Colonic mucosa (tissue), 4 donors: ENCODE measurements at regions not wholly inside any gene's neighbourhood (a gene's known extent, or its start where the extent isn't known, plus 50 kb on each side); places are given as distances from the start of the nearest gene placed in this dataset.

Experiments used
- DNase-seq: peaks from one replicate; pipeline ENCODE4 v3.0.0-alpha.2; 2020
- H3K27ac ChIP-seq: fragments of 200-600 bp; one replicate; pipeline ENCODE4 v1.8.0; 2021
- H3K27me3 ChIP-seq: fragments of 200-600 bp; one replicate; pipeline ENCODE4 v1.8.0; 2021
- H3K36me3 ChIP-seq: fragments of 200-600 bp; one replicate; pipeline ENCODE4 v1.8.0; 2021
- H3K4me1 ChIP-seq: fragments of 200-600 bp; one replicate; pipeline ENCODE4 v1.8.0; 2021; ENCODE audit warnings: mild to moderate bottlenecking
- H3K4me3 ChIP-seq: fragments of 200-600 bp; one replicate; pipeline ENCODE4 v1.8.0; 2021
- H3K9ac ChIP-seq, 2 donors: one replicate each; pipeline ENCODE4 v1.7.0; 2013; ENCODE audit warnings: control low read depth in 2 of 2, low read depth in 2 of 2, low read length in 2 of 2
- H3K9me3 ChIP-seq: fragments of 200-600 bp; one replicate; pipeline ENCODE4 v1.8.0; 2021
- CTCF ChIP-seq: fragments of 200-600 bp; IDR thresholded peaks from one replicate; pipeline ENCODE4 v1.8.0; 2022; ENCODE audit warnings: antibody characterized with exemption, mild to moderate bottlenecking
- intact Hi-C: fragments of 100-400 bp; cut with DNase I; formaldehyde crosslinking; loops from one replicate; pipeline ENCODE4 v1.14.1; 2022
- donor health status: healthy.
- donor health status: DM: no; HTN: no; CAD: no.
- donor health status: DM: no; HTN: no; CAD: no.

DNA sequence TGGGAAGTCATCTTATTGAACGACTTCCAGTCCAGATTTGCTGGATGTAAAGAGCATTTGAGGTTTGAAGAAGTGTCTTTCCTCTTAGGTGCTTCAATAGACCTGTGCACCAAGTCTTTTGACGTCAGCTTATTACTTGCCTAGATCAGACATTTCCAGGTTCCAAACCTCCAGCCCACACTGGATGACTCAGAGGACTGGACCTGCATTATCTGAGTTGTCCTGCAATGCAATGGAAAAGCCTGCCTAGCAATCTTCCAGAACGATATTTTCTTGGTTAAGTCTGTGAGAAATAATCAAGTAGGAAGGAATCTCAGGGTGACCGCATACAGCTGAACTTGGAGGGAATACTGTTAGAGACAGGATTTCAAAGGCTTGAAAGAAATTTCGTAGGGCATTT is 147.2 kb upstream of the MOCS2 start:
- Histone ChIP-seq H3K9ac (no peak overlapping the region), H3K27me3 (no peaks in the 10 kb centered on the region)
- intact Hi-C loops: no loop called here

GRCh38 chr5:53257806-53258373 is 148.3 kb upstream of the MOCS2 start:
- H3K36me3 ChIP-seq: no peaks in the 10 kb centered on the region
- H3K9me3 ChIP-seq: no peaks in the 10 kb centered on the region
- intact Hi-C loops: no loop called here
- no peaks in the 10 kb centered on the region for H3K4me1 ChIP-seq
- H3K9ac ChIP-seq: no peak overlapping the region
- no peak overlapping the region for H3K27ac ChIP-seq
- no peak overlapping the region for H3K4me3 ChIP-seq
- TF ChIP-seq CTCF: no peak
- H3K27me3 ChIP-seq: no peaks in the 10 kb centered on the region
- no peak for DNase-seq

More for the DNA sequence above, 147.2 kb upstream of the MOCS2 start:
- Histone ChIP-seq H3K9me3 (no peaks in the 10 kb centered on the region), H3K4me3 (no peak overlapping the region), H3K36me3 (no peaks in the 10 kb centered on the region), H3K27ac (no peak overlapping the region), H3K4me1 (no peaks in the 10 kb centered on the region)
- DNase-seq: no peak
- TF ChIP-seq CTCF: no peak

DNA sequence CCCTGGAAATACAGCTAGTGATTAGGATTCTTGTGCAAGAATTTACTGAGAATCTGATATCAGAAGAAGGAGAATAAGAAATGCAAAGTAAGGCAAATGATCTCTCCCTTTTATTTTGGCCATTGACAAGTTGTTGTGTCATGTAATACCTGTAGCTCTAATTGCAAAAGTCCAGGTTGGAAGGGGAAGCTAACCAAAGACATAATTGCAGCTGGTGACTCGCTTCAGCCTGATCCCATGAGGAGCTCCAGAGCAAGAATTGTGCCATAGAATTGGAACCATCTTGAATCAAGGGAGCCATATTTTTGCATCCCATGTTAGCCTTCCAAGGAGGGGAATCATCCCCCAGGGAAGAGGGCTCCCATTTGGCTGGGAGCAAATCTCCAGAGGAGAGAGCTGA is 149.6 kb upstream of the MOCS2 start:
- intact Hi-C loops: no loop called here
- DNase-seq: no peak
- no peak overlapping the region for H3K27ac ChIP-seq

GRCh38 chr5:53260446-53260845 is 150.9 kb upstream of the MOCS2 start:
- Histone ChIP-seq H3K27me3 (no peaks in the 10 kb centered on the region), H3K27ac (no peak overlapping the region), H3K36me3 (no peaks in the 10 kb centered on the region), H3K9me3 (no peaks in the 10 kb centered on the region), H3K9ac (no peak overlapping the region), H3K4me1 (no peaks in the 10 kb centered on the region), H3K4me3 (no peak overlapping the region)
- intact Hi-C loops: loop anchor here (10.0 kb wide), 1 partner anchor 964 kb away; no protein-coding TSS in a partner anchor
- no peak for DNase-seq
- no peak for TF ChIP-seq CTCF

More for the DNA sequence above, 149.6 kb upstream of the MOCS2 start:
- H3K27me3 ChIP-seq: no peaks in the 10 kb centered on the region
- no peaks in the 10 kb centered on the region for H3K4me1 ChIP-seq
- no peak for TF ChIP-seq CTCF
- no peaks in the 10 kb centered on the region for H3K9me3 ChIP-seq
- no peak overlapping the region for H3K9ac ChIP-seq
- H3K4me3 ChIP-seq: no peak overlapping the region
- H3K36me3 ChIP-seq: no peaks in the 10 kb centered on the region

- intact Hi-C loops: loop anchor here (10.0 kb wide), 1 partner anchor 964 kb away; no protein-coding TSS in a partner anchor
- no peak overlapping the region for H3K27ac ChIP-seq
- TF ChIP-seq CTCF: no peak
- no peak overlapping the region for H3K9ac ChIP-seq
- H3K4me3 ChIP-seq: no peak overlapping the region
- no peaks in the 10 kb centered on the region for H3K9me3 ChIP-seq
- no peaks in the 10 kb centered on the region for H3K4me1 ChIP-seq
- no peak for DNase-seq
- no peaks in the 10 kb centered on the region for H3K36me3 ChIP-seq
- H3K27me3 ChIP-seq: no peaks in the 10 kb centered on the region
Observed at GRCh38 chr5:53261245-53261644, 151.7 kb upstream of the MOCS2 start.
